WERI-Rb-1 (cell line): ENCODE measurements at regions not wholly inside any gene's neighbourhood (a gene's known extent, or its start where the extent isn't known, plus 50 kb on each side); places are given as distances from the start of the nearest gene placed in this dataset.

Experiments
- DNase-seq: peaks from one replicate; pipeline ENCODE4 v3.0.0-alpha.2; 2020
- H3K27ac ChIP-seq: fragments of 250-450 bp; sonication (Bioruptor Pico); 2 replicates; pipeline ENCODE4 v1.5.1; 2020; ENCODE audit warnings: mild to moderate bottlenecking, moderate library complexity
- H3K27me3 ChIP-seq: fragments of 250-450 bp; sonication (Bioruptor Pico); 2 replicates; pipeline ENCODE4 v1.5.1; 2021; ENCODE audit warnings: mild to moderate bottlenecking, low read depth, moderate library complexity; ENCODE audit not compliant: insufficient read depth, severe bottlenecking
- H3K36me3 ChIP-seq: fragments of 250-450 bp; sonication (Bioruptor Pico); 2 replicates; pipeline ENCODE4 v1.5.1; 2020; ENCODE audit warnings: mild to moderate bottlenecking, moderate library complexity
- H3K4me3 ChIP-seq: 2 replicates; pipeline ENCODE4 v1.5.1; 2011; ENCODE audit warnings: low read depth, mild to moderate bottlenecking, control low read depth, low read length
- H3K9me3 ChIP-seq: fragments of 250-450 bp; sonication (Bioruptor Pico); 2 replicates; pipeline ENCODE4 v1.5.1; 2021; ENCODE audit warnings: mild to moderate bottlenecking, moderate library complexity; ENCODE audit not compliant: severe bottlenecking
- CTCF ChIP-seq: IDR thresholded peaks from 2 replicates; pipeline ENCODE4 v1.5.1; 2011; ENCODE audit warnings: low read depth, mild to moderate bottlenecking, control low read depth, inconsistent platforms, low read length

- DNase-seq = no peak
- no peaks in the 10 kb centered on the region for H3K27me3 ChIP-seq
- no peaks in the 10 kb centered on the region for H3K36me3 ChIP-seq
- H3K27ac ChIP-seq = no peak overlapping the region
- no peak overlapping the region for H3K4me3 ChIP-seq
- H3K9me3 ChIP-seq = no peaks in the 10 kb centered on the region
- TF ChIP-seq CTCF = no peak
Observed at GRCh38 chr7:40922316-40922670, 780.6 kb downstream of the INHBA start.

- Histone ChIP-seq H3K27me3 (no peaks in the 10 kb centered on the region), H3K9me3 (no peaks in the 10 kb centered on the region), H3K27ac (no peak overlapping the region), H3K4me3 (no peak overlapping the region), H3K36me3 (no peaks in the 10 kb centered on the region)
- DNase-seq = no peak
- no peak for TF ChIP-seq CTCF
Observed at GRCh38 chr7:40921589-40922315, 781.1 kb downstream of the INHBA start.

- no peaks in the 10 kb centered on the region for H3K36me3 ChIP-seq
- no peak for DNase-seq
- no peaks in the 10 kb centered on the region for H3K9me3 ChIP-seq
- H3K4me3 ChIP-seq = no peak overlapping the region
- no peak overlapping the region for H3K27ac ChIP-seq
- no peaks in the 10 kb centered on the region for H3K27me3 ChIP-seq
- no peak for TF ChIP-seq CTCF
Observed at GRCh38 chr7:40918701-40919271, 784.0 kb downstream of the SUGCT start.

- no peak for TF ChIP-seq CTCF
- no peak overlapping the region for H3K4me3 ChIP-seq
- no peak for DNase-seq
- H3K36me3 ChIP-seq = no peaks in the 10 kb centered on the region
- H3K27ac ChIP-seq = no peak overlapping the region
- no peaks in the 10 kb centered on the region for H3K27me3 ChIP-seq
- no peaks in the 10 kb centered on the region for H3K9me3 ChIP-seq
Observed at GRCh38 chr7:40916813-40917212, 782.0 kb downstream of the SUGCT start.

- H3K4me3 ChIP-seq = no peak overlapping the region
- no peaks in the 10 kb centered on the region for H3K27me3 ChIP-seq
- H3K36me3 ChIP-seq = no peaks in the 10 kb centered on the region
- no peak overlapping the region for H3K27ac ChIP-seq
- no peak for DNase-seq
- no peak for TF ChIP-seq CTCF
- no peaks in the 10 kb centered on the region for H3K9me3 ChIP-seq
Observed at GRCh38 chr7:40915071-40915470, 780.3 kb downstream of the SUGCT start.
